ENCODE measurements at regions not wholly inside any gene's neighbourhood (a gene's known extent, or its start where the extent isn't known, plus 50 kb on each side); places are given as distances from the start of the nearest gene placed in this dataset.

DNA sequence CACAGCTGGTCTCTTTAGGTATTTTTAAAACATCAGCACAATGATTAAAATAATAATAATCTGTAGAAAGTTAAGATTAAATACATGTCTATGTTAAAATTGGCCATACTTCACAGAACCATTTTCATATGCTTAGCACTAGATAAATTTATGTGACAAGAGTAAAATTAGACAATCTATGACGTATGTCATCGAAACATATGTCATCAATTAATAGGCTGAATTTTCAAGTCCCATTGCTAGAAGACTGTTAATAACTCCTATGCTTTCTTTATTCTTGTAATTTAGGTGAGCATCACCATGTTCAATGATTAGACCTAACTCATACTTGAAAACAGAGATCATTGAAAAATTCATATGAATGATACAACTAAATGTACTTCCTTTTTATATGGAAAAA, 593.3 kb upstream of the KCNMB2 start:
- DNase-seq (ENCODE audit: low spot score): no peak

DNA sequence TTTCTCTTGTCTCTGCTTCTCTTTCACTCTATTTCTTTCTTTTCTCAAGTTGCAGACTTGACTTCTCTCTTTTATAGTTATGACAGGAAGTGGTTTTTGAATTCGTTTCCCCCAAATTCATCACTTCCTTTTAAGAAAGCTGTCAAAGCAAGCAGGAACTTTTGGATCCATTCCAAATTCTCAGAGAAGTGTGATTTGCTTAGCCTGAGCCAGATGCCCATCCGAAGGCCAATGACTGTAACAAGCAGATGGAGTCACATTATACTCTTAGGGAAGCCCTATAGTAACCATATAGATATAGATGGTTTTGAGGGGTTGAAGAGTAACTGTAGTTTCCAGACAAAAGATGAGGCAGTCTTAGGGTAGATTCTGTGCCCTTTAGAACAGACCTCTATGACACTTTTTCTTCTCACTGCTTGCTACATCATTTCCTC, 592.0 kb upstream of the KCNMB2 start:
- DNase-seq (ENCODE audit: low spot score): peak; percentile 44

DNA sequence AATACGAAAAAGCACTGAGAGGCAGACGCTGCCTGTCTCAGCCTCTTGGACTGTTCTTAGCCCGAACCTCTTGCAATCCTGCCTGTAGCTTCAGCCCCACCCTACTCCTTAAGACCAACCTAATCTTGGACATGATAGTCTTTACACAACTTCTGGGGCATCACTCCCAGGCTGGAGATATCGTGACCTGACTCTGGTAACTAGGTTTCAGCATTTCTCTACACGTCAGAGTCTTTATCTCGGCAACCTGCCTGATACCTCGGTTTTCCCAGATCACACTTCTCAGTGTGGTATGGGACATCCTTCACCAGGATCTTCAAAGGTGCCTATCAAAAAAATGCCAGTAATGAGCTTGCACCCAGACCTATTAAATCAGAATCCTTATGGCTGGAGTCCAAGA, 590.2 kb upstream of the KCNMB2 start:
- DNase-seq (ENCODE audit: low spot score): no peak

- no peak for DNase-seq (ENCODE audit: low spot score)
These were observed 589.7 kb upstream of the KCNMB2 start for GRCh38 chr3:177946497-177946896.

- no peak for DNase-seq (ENCODE audit: low spot score)
These were observed 589.3 kb upstream of the KCNMB2 start for GRCh38 chr3:177946936-177947335.

- no peak for DNase-seq (ENCODE audit: low spot score)
These were observed 588.3 kb upstream of the KCNMB2 start for GRCh38 chr3:177947901-177948300.

- DNase-seq (ENCODE audit: low spot score): no peak
These were observed 587.4 kb upstream of the KCNMB2 start for GRCh38 chr3:177948716-177949425.

- DNase-seq (ENCODE audit: low spot score): no peak
These were observed 577.0 kb upstream of the KCNMB2 start for GRCh38 chr3:177959188-177959587.

DNA sequence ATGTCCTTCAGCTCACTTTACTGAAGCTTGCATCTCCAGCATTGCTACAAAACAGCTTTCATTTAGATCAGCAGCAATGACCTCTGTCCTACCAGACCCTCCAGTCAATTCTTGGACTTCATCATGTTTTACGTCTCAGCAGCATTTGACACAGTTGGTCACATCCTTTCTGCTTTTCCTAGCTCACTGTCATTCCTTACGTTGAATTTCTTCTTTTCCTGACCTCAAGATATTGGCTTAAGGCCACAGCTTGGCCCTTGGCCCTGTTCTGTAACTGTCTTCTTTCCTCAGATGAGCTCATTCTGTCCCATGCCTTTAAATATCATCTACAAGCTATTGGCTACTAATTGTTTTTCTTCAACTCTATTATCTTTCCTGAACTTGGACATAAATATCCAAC, 576.2 kb upstream of the KCNMB2 start:
- DNase-seq (ENCODE audit: low spot score): no peak

DNA sequence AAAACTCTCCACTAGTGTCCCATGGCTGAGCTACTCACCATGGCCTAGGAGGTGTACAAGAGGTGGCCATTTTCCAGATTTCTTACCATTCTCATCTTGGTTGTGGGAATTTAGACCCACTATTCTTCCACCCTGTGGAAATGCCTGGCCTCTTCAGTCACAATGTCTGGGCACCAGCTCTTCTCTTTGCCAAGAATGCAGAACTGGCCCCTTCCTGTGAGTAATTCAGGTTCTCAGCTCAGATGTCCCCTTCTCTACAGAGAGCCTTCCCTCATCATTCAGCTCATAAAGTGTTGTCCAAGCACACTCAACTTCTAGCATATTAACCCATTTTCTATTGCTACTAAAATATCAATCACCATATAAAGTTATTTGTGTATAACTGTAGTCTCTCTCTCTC, 575.5 kb upstream of the KCNMB2 start:
- no peak for DNase-seq (ENCODE audit: low spot score)

DNA sequence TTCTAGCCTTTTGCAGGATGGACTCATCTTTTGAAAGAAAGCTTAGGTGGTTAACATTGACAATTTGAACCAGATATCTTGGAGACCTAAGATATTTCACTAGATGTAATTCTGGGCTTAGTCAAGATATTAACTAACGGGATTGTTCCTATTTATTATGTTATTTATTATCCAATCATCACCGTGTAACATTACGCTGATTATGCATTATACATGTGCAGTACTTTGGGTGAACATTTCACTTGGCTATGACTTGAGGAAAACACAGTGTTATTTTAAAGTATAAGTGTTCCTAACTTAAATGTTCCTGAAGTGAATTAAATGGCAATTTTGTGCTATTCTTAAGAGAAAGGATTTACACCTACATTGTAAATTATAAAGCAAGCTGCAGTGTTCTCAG, 574.5 kb upstream of the KCNMB2 start:
- no peak for DNase-seq (ENCODE audit: low spot score)

- DNase-seq (ENCODE audit: low spot score): no peak
These were observed 569.7 kb upstream of the KCNMB2 start for GRCh38 chr3:177966493-177966892.

- no peak for DNase-seq (ENCODE audit: low spot score)
These were observed 567.3 kb upstream of the KCNMB2 start for GRCh38 chr3:177968891-177969290.

- DNase-seq (ENCODE audit: low spot score): no peak
These were observed 562.9 kb upstream of the KCNMB2 start for GRCh38 chr3:177973241-177973840.

DNA sequence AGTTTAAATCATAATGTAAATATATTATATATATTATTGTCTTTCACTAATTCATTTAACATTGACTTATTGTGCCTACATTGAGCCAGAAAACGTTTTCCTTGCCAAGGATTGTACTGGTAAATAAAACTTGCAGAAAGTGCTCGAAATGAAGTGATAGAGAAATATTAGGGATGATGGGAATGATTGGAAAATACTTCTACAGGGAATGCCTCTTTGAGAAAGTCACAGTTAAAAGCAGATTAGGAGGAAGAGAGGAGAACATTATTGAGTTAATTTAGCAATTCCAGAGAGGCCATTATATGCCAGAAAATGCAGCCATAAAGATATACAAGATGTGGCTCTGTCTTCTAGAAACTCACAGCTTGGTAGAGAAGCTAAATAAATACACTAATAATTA, 560.0 kb upstream of the KCNMB2 start:
- no peak for DNase-seq (ENCODE audit: low spot score)

- no peak for DNase-seq (ENCODE audit: low spot score)
These were observed 559.4 kb upstream of the KCNMB2 start for GRCh38 chr3:177976866-177977265.

DNA sequence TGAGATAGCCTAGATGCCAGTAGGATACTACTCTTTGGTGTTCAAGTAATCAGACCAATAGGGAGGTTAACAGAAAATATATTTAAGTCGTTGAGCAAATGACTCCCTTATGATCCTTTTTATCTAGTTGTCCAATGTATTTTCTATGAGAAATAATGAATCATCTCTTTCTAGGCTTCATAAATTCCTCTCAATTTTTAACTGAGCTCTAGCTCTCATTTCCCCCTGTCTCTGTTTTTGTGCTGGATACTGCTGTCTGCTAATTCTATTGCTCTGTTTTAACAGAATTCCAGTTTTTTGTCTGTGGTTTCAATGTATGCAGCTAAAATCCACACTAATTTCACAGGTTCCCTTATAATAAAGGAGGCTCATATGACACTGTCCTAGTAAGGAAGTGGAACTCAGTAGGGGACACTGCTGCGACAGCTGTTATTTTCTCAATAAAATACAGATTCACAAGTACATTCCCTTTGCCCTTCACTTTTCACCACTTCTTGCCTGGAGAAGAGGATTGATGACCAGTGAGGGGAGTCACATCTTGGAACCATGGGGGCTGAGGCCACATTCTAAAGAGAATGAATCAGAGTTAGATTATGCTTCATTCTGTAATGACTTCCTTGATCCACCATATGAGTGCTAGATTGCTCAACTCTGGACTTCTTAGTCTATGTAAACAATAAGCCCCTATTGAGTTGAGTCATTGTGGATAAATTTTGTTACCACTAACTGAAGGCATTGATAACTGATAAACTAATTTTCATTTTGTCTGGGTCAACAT, 558.7 kb upstream of the KCNMB2 start:
- DNase-seq (ENCODE audit: low spot score): no peak

GRCh38 chr3:177978946-177979345, 557.3 kb upstream of the KCNMB2 start:
- no peak for DNase-seq (ENCODE audit: low spot score)

DNA sequence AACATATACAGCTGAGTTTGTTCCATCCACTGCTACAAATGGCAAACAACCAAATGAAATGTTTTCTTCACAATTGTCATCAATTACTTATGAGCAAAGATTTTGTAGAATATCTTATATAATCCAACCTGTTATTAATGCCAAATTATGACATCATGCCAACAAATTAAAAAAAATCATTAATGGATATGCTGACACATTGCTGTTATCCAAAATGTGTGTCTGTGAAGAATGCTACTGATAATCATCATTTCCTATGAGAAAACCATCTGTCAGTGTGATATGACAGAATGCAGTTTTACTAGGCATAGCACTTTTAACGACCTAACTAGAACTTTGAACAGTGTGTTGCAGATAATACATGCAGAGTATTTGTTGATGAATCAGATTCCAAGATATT, 556.5 kb upstream of the KCNMB2 start:
- DNase-seq (ENCODE audit: low spot score): no peak

- no peak for DNase-seq (ENCODE audit: low spot score)
These were observed 554.7 kb upstream of the KCNMB2 start for GRCh38 chr3:177981576-177981975.

- DNase-seq (ENCODE audit: low spot score): no peak
These were observed 554.2 kb upstream of the KCNMB2 start for GRCh38 chr3:177982034-177982433.

DNA sequence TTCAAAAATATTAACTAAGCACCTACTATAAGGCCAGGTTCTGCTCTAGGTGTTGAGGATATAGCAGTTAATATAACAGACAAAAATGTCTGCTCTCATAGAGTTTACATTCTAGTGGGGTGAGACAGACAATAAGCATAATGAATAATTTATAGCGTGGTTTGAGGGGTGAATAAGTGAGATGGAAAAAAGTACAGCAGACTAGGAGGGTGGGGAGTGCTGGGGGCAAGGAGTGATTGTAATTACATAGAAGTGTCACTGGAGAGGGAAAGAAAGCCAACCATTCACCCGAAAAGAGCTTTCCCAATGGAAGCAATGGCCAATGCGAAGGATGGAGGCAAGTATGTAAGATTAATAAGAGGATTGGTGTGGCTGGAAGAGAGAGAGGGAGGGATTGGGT, 552.9 kb upstream of the KCNMB2 start:
- no peak for DNase-seq (ENCODE audit: low spot score)

Data from CD4-positive, alpha-beta T cell treated with Interleukin-2 at 100 ng/mL for 4 hours (primary cell).